H1 (cell line): ENCODE measurements at regions not wholly inside any gene's neighbourhood (a gene's known extent, or its start where the extent isn't known, plus 50 kb on each side); places are given as distances from the start of the nearest gene placed in this dataset.

Experiments used
- CTCF ChIA-PET: fragments of 300-600 bp; sonication (Branson Sonifier 250); formaldehyde crosslinking; loops from one replicate; lab custom pipeline; 2021; ENCODE audit not compliant: partially characterized antibody; lab: Charles Lee
- POLR2A ChIA-PET: fragments of 300-600 bp; sonication (Branson Sonifier 250); formaldehyde crosslinking; loops from one replicate; lab custom pipeline; 2021; ENCODE audit warnings: inconsistent platforms; ENCODE audit not compliant: partially characterized antibody; lab: Charles Lee
- DNase-seq, 2 experiments: peaks; one replicate each; pipeline versions ENCODE4 v3.0.0 to v3.0.0-alpha.2; 2010 to 2022; ENCODE audit warnings: low spot score in 2 of 2, low read depth in 1 of 2, mixed read lengths in 1 of 2
- FAIRE-seq: peaks from 2 replicates; lab custom pipeline; 2011; peaks lifted over from hg19 to GRCh38; lab: Jason Lieb, UNC
- H2AFZ ChIP-seq: 2 replicates; pipeline ENCODE4 v1.8.1; 2012; ENCODE audit warnings: low read length, inconsistent platforms
- H2AK5ac ChIP-seq: 2 replicates; pipeline ENCODE4 v1.6.1; 2013; ENCODE audit warnings: low read depth, low read length
- H2BK120ac ChIP-seq: replicated peaks from 2 replicates; pipeline ENCODE3; 2013; ENCODE audit warnings: low read depth, low read length, inconsistent platforms
- H2BK12ac ChIP-seq: 2 replicates; pipeline ENCODE4 v1.6.1; 2013; ENCODE audit warnings: low read depth, low read length
- H2BK15ac ChIP-seq: 2 replicates; pipeline ENCODE4 v1.6.1; 2013; ENCODE audit warnings: low read length
- H2BK20ac ChIP-seq: 2 replicates; pipeline ENCODE4 v1.6.1; 2013; ENCODE audit warnings: low read length
- H2BK5ac ChIP-seq: 2 replicates; pipeline ENCODE4 v1.6.1; 2013; ENCODE audit warnings: low read depth, low read length
- H3K14ac ChIP-seq: 2 replicates; pipeline ENCODE4 v1.6.1; 2013; ENCODE audit warnings: inconsistent platforms; ENCODE audit not compliant: insufficient read length
- H3K18ac ChIP-seq: 2 replicates; pipeline ENCODE4 v1.6.1; 2013; ENCODE audit warnings: low read length; ENCODE audit errors: extremely low read depth
- H3K23ac ChIP-seq: 2 replicates; pipeline ENCODE4 v1.6.1; 2013; ENCODE audit warnings: inconsistent platforms; ENCODE audit not compliant: insufficient read length
- H3K23me2 ChIP-seq: 2 replicates; pipeline ENCODE4 v1.6.1; 2013; ENCODE audit warnings: low read depth, low read length
- H3K27ac ChIP-seq: 2 replicates; pipeline ENCODE4 v1.6.1; 2011; ENCODE audit warnings: low read depth, low read length, inconsistent platforms
- H3K27me3 ChIP-seq, 4 experiments: replicated peaks in 1 of 4; 1 replicate in 1 of 4; 2 replicates in 3 of 4; pipeline versions ENCODE4 v1.6.1 to v1.8.1; 2011 to 2013; ENCODE audit warnings: low read length in 3 of 4, mild to moderate bottlenecking in 3 of 4, inconsistent platforms in 2 of 4, mixed read lengths in 2 of 4, moderate library complexity in 1 of 4; ENCODE audit not compliant: control insufficient read depth in 3 of 4, insufficient read depth in 3 of 4; ENCODE audit errors: extremely low read depth in 1 of 4
- H3K36me3 ChIP-seq, 4 experiments: 2 replicates each; pipeline versions ENCODE4 v1.6.1 to v1.8.1; 2011 to 2013; ENCODE audit warnings: mild to moderate bottlenecking in 4 of 4, low read length in 3 of 4, moderate library complexity in 2 of 4, control low read depth in 1 of 4, inconsistent platforms in 1 of 4; ENCODE audit not compliant: insufficient read depth in 4 of 4, control insufficient read depth in 2 of 4
- H3K4ac ChIP-seq: replicated peaks from 2 replicates; pipeline ENCODE3; 2013; ENCODE audit warnings: low read length, low read depth, mixed read lengths, inconsistent platforms; ENCODE audit not compliant: insufficient read length
- H3K4me1 ChIP-seq, 4 experiments: replicated peaks in 1 of 4; 1 replicate in 1 of 4; 2 replicates in 3 of 4; pipeline versions ENCODE4 v1.6.1 to v1.8.1; 2011 to 2013; ENCODE audit warnings: low read length in 3 of 4, inconsistent platforms in 2 of 4, mixed read lengths in 1 of 4; ENCODE audit not compliant: insufficient read depth in 4 of 4, control insufficient read depth in 3 of 4
- H3K4me2 ChIP-seq, 2 experiments: 2 replicates each; pipeline versions ENCODE4 v1.6.1 to v1.8.1; 2011 to 2013; ENCODE audit warnings: low read depth in 2 of 2, low read length in 2 of 2, control low read depth in 1 of 2, inconsistent platforms in 1 of 2, mild to moderate bottlenecking in 1 of 2; ENCODE audit not compliant: insufficient read depth in 1 of 2
- H3K4me3 ChIP-seq, 4 experiments: fragments of 200-600, 300-600 bp in 1 of 4; sonication (generic), shearing (Covaris generic), sonication (Bioruptor Twin) in 1 of 4; 2 replicates each; pipeline versions ENCODE4 v1.5.1 to v1.8.1; 2011 to 2016; ENCODE audit warnings: low read length in 4 of 4, low read depth in 3 of 4, control low read depth in 2 of 4, inconsistent platforms in 2 of 4, mild to moderate bottlenecking in 2 of 4, mixed read lengths in 1 of 4, moderate library complexity in 1 of 4; ENCODE audit not compliant: insufficient read depth in 2 of 4; ENCODE audit errors: extremely low read depth in 1 of 4
- H3K56ac ChIP-seq: replicated peaks from 2 replicates; pipeline ENCODE3; 2013; ENCODE audit warnings: low read depth, mild to moderate bottlenecking, mixed read lengths, low read length, inconsistent platforms; ENCODE audit not compliant: insufficient read length
- H3K79me1 ChIP-seq: 2 replicates; pipeline ENCODE4 v1.6.1; 2013; ENCODE audit warnings: low read depth, low read length, control low read depth
- H3K79me2 ChIP-seq, 2 experiments: 2 replicates each; pipeline versions ENCODE4 v1.6.1 to v1.8.1; 2012 to 2013; ENCODE audit warnings: low read length in 2 of 2, mild to moderate bottlenecking in 2 of 2, inconsistent platforms in 1 of 2; ENCODE audit not compliant: insufficient read depth in 2 of 2, control insufficient read depth in 1 of 2
- H3K9ac ChIP-seq, 4 experiments: replicated peaks in 1 of 4; 1 replicate in 1 of 4; 2 replicates in 3 of 4; pipeline versions ENCODE4 v1.6.1 to v1.8.1; 2011 to 2013; ENCODE audit warnings: low read depth in 3 of 4, low read length in 3 of 4, control low read depth in 2 of 4, mild to moderate bottlenecking in 2 of 4, moderate library complexity in 2 of 4, inconsistent platforms in 1 of 4; ENCODE audit errors: extremely low read depth in 1 of 4
- H3K9me3 ChIP-seq, 2 experiments: 2 replicates each; pipeline versions ENCODE4 v1.6.1 to v1.8.1; 2012 to 2013; ENCODE audit warnings: mild to moderate bottlenecking in 2 of 2, moderate library complexity in 2 of 2, control low read depth in 1 of 2, inconsistent platforms in 1 of 2, low read depth in 1 of 2, low read length in 1 of 2, mixed read lengths in 1 of 2; ENCODE audit not compliant: insufficient read depth in 2 of 2
- H4K20me1 ChIP-seq, 2 experiments: replicated peaks in 1 of 2; 2 replicates each; pipeline versions ENCODE3 to v1.8.1; 2011 to 2013; ENCODE audit warnings: inconsistent platforms in 2 of 2, low read length in 2 of 2, mild to moderate bottlenecking in 1 of 2; ENCODE audit not compliant: insufficient read depth in 2 of 2, control insufficient read depth in 1 of 2
- H4K5ac ChIP-seq: 2 replicates; pipeline ENCODE4 v1.6.1; 2013; ENCODE audit warnings: low read length, low read depth, mixed read lengths, inconsistent platforms; ENCODE audit not compliant: insufficient read length
- H4K8ac ChIP-seq: 2 replicates; pipeline ENCODE4 v1.8.0; 2013; ENCODE audit warnings: mild to moderate bottlenecking, moderate library complexity, low read length, inconsistent platforms; ENCODE audit not compliant: insufficient read depth; ENCODE audit errors: extremely low read depth
- H4K91ac ChIP-seq: replicated peaks from 2 replicates; pipeline ENCODE3; 2013; ENCODE audit warnings: low read length, mixed read lengths, inconsistent platforms; ENCODE audit not compliant: insufficient read length
- CEBPB ChIP-seq: IDR thresholded peaks from 2 replicates; pipeline ENCODE4 v1.6.1; 2012; ENCODE audit warnings: low read depth, low read length
- CREB1 ChIP-seq: IDR thresholded peaks from 2 replicates; pipeline ENCODE4 v1.6.1; 2012; ENCODE audit warnings: inconsistent platforms
- EGR1 ChIP-seq: IDR thresholded peaks from 2 replicates; pipeline ENCODE4 v1.6.1; 2011; ENCODE audit warnings: low read depth, low read length, borderline replicate concordance
- GABPA ChIP-seq: IDR thresholded peaks from 2 replicates; pipeline ENCODE4 v1.6.1; 2011; ENCODE audit warnings: mild to moderate bottlenecking, low read length, moderate library complexity, borderline replicate concordance; ENCODE audit not compliant: insufficient read depth
- HDAC2 ChIP-seq, 2 experiments: fragments of 300-600 bp in 1 of 2; sonication (generic) in 1 of 2; IDR thresholded peaks; 2 replicates each; pipeline ENCODE4 v1.6.1; 2011 to 2012; ENCODE audit warnings: low read depth in 2 of 2, low read length in 2 of 2, mild to moderate bottlenecking in 2 of 2, moderate library complexity in 2 of 2, borderline replicate concordance in 1 of 2, inconsistent platforms in 1 of 2
- JUN ChIP-seq: IDR thresholded peaks from 2 replicates; pipeline ENCODE4 v1.6.1; 2011; ENCODE audit warnings: low read depth, mild to moderate bottlenecking, improper control_type of control experiment, low read length
- SP2 ChIP-seq: IDR thresholded peaks from 2 replicates; pipeline ENCODE4 v1.6.1; 2012; ENCODE audit warnings: mild to moderate bottlenecking, low read length, inconsistent platforms
- WGBS, 2 experiments: shearing (Covaris generic) in 1 of 2; methylation state at CpG; one replicate each; pipeline versions ENCODE4 v1.1.6 to v1.1.7; 2013 to 2015; ENCODE audit warnings: low lambda C conversion rate in 2 of 2, mixed read lengths in 2 of 2, inconsistent platforms in 1 of 2, low coverage in 1 of 2, missing lambda C conversion rate in 1 of 2; ENCODE audit not compliant: insufficient replicate concordance in 2 of 2, insufficient coverage in 1 of 2, insufficient read length in 1 of 2; ENCODE audit errors: extremely low coverage in 1 of 2, missing lambda C conversion rate in 1 of 2; 5-methylcytosine and 5-hydroxymethylcytosine counted together

- ChIA-PET CTCF (interaction anchor here (0.5 to 1.4 kb wide), 3 partner anchors 42 to 338 kb away, joined by 3 read pairs; no protein-coding TSS in a partner anchor), POLR2A (no interaction called here)
- Histone ChIP-seq H3K9ac (no peak overlapping the region), H4K91ac (no peak overlapping the region), H2BK120ac (no peak overlapping the region), H4K5ac (no peak overlapping the region), H3K36me3 (no peaks in the 10 kb centered on the region), H4K20me1 (no peaks in the 10 kb centered on the region), H2AK5ac (no peak overlapping the region), H3K4me3 (no peak overlapping the region), H3K9me3 (no peaks in the 10 kb centered on the region), H4K8ac (no peak overlapping the region), H3K79me1 (no peaks in the 10 kb centered on the region), H2BK5ac (no peak overlapping the region), H2BK20ac (no peak overlapping the region), H2AFZ (peak overlapping the region; percentile 48; the same call in 1 of the 2 replicates), H3K4ac (no peak overlapping the region), H3K27me3 (no peaks in the 10 kb centered on the region), H3K56ac (no peak overlapping the region), H3K4me1 (peaks cover 0 to 7% (median 0%) of the 10 kb centered on the region in 4 experiments; a peak in 1 of 7 replicates), H3K14ac (no peak overlapping the region), H3K18ac (no peak overlapping the region), H3K23ac (no peak overlapping the region), H3K23me2 (no peaks in the 10 kb centered on the region), H3K4me2 (no peak overlapping the region), H2BK15ac (no peak overlapping the region), H3K27ac (no peak overlapping the region), H2BK12ac (no peak overlapping the region), H3K79me2 (no peaks in the 10 kb centered on the region)
- no peak for TF ChIP-seq GABPA
- no peak for TF ChIP-seq CEBPB
- no peak for TF ChIP-seq JUN
- TF ChIP-seq SP2 = no peak
- no peak for TF ChIP-seq CREB1
- no peak for TF ChIP-seq EGR1
- no peak for TF ChIP-seq HDAC2 (IDR thresholded peaks at IDR 0.05; ENCODE audit: borderline replicate concordance in 1 of 2, low read depth in 2 of 2, low read length in 2 of 2)
- DNase-seq = no peak
- FAIRE-seq = no peak
- WGBS, 2 experiments = 88% methylated on average over 1 of the region's 1 CpG; no CpG with 5 or more reads in 1 of the 2 experiments
Observed at GRCh38 chr9:73596321-73596720, 444.7 kb downstream of the ANXA1 start.
